Activated CD4-positive, alpha-beta memory T cell treated with anti-CD3 and anti-CD28 coated beads, Interleukin-2, amount 10 ng/mL, durations not matched to agents 7 days and 5 days (primary cell): ENCODE measurements at regions not wholly inside any gene's neighbourhood (a gene's known extent, or its start where the extent isn't known, plus 50 kb on each side); places are given as distances from the start of the nearest gene placed in this dataset.

Experiments used
- CTCF ChIA-PET: fragments of 350-600 bp; sonication (Branson Sonifier 250); formaldehyde crosslinking; loops from one replicate; lab custom pipeline; 2021; ENCODE audit warnings: antibody characterized with exemption, inconsistent platforms; lab: Charles Lee
- POLR2A ChIA-PET: fragments of 350-600 bp; sonication (Branson Sonifier 250); formaldehyde crosslinking; loops from one replicate; lab custom pipeline; 2021; ENCODE audit warnings: antibody characterized with exemption; lab: Charles Lee
- DNase-seq: peaks from one replicate; pipeline ENCODE4 v3.0.0-alpha.2; 2020
- H3K27ac Mint-ChIP-seq: one replicate; pipeline ENCODE4 v1.8.0; 2021; ENCODE audit warnings: mild to moderate bottlenecking, mixed read lengths
- H3K27me3 Mint-ChIP-seq: one replicate; pipeline ENCODE4 v1.8.0; 2021; ENCODE audit warnings: mixed read lengths
- H3K36me3 Mint-ChIP-seq: one replicate; pipeline ENCODE4 v1.8.0; 2021; ENCODE audit warnings: low read depth, mixed read lengths
- H3K4me1 Mint-ChIP-seq: one replicate; pipeline ENCODE4 v1.8.0; 2021; ENCODE audit warnings: mixed read lengths
- H3K4me3 Mint-ChIP-seq: one replicate; pipeline ENCODE4 v1.8.0; 2021; ENCODE audit warnings: mild to moderate bottlenecking, mixed read lengths
- H3K9me3 Mint-ChIP-seq: one replicate; pipeline ENCODE4 v1.8.0; 2021; ENCODE audit warnings: mixed read lengths

- peaks cover 7% of the 10 kb centered on the region for H3K9me3 Mint-ChIP-seq
- CTCF ChIA-PET, result no interaction called here
- DNase-seq, result no peak
- POLR2A ChIA-PET, result no interaction called here
- H3K27ac Mint-ChIP-seq, result no peak overlapping the region
- H3K27me3 Mint-ChIP-seq, result peaks cover 17% of the 10 kb centered on the region
- H3K36me3 Mint-ChIP-seq, result no peaks in the 10 kb centered on the region
- H3K4me3 Mint-ChIP-seq, result no peak overlapping the region
- no peaks in the 10 kb centered on the region for H3K4me1 Mint-ChIP-seq
Measured at GRCh38 chr3:102143536-102143935, 291.3 kb upstream of the ZPLD1 start.

- ChIA-PET CTCF (no interaction called here), POLR2A (no interaction called here)
- Mint-ChIP-seq H3K27me3 (peaks cover 17% of the 10 kb centered on the region), H3K36me3 (no peaks in the 10 kb centered on the region), H3K4me1 (no peaks in the 10 kb centered on the region), H3K27ac (no peak overlapping the region), H3K9me3 (peaks cover 9% of the 10 kb centered on the region), H3K4me3 (no peak overlapping the region)
- no peak for DNase-seq
Measured at GRCh38 chr3:102144063-102144462, 290.8 kb upstream of the ZPLD1 start.

GRCh38 chr3:102148598-102149337, 286.0 kb upstream of the ZPLD1 start:
- Mint-ChIP-seq H3K4me1 (no peaks in the 10 kb centered on the region), H3K36me3 (peaks cover 10% of the 10 kb centered on the region), H3K27me3 (peaks cover 2% of the 10 kb centered on the region), H3K27ac (no peak overlapping the region), H3K4me3 (no peak overlapping the region), H3K9me3 (peaks cover 29% of the 10 kb centered on the region)
- DNase-seq, result no peak
- CTCF ChIA-PET, result no interaction called here
- POLR2A ChIA-PET, result no interaction called here

GRCh38 chr3:102151935-102152334, 282.9 kb upstream of the ZPLD1 start:
- Mint-ChIP-seq H3K36me3 (peaks cover 10% of the 10 kb centered on the region), H3K27ac (no peak overlapping the region), H3K4me3 (no peak overlapping the region), H3K9me3 (peaks cover 27% of the 10 kb centered on the region), H3K27me3 (peaks cover 7% of the 10 kb centered on the region), H3K4me1 (no peaks in the 10 kb centered on the region)
- ChIA-PET POLR2A (no interaction called here), CTCF (no interaction called here)
- DNase-seq, result no peak

- POLR2A ChIA-PET, result no interaction called here
- peaks cover 15% of the 10 kb centered on the region for H3K9me3 Mint-ChIP-seq
- peaks cover 5% of the 10 kb centered on the region for H3K27me3 Mint-ChIP-seq
- H3K4me3 Mint-ChIP-seq, result no peak overlapping the region
- CTCF ChIA-PET, result no interaction called here
- H3K4me1 Mint-ChIP-seq, result no peaks in the 10 kb centered on the region
- no peak for DNase-seq
- peaks cover 6% of the 10 kb centered on the region for H3K36me3 Mint-ChIP-seq
- H3K27ac Mint-ChIP-seq, result no peak overlapping the region
Measured at GRCh38 chr3:102156426-102156825, 278.4 kb upstream of the ZPLD1 start.

- Mint-ChIP-seq H3K4me3 (no peak overlapping the region), H3K4me1 (no peaks in the 10 kb centered on the region), H3K36me3 (no peaks in the 10 kb centered on the region), H3K9me3 (no peaks in the 10 kb centered on the region), H3K27ac (no peak overlapping the region), H3K27me3 (peaks cover 5% of the 10 kb centered on the region)
- ChIA-PET CTCF (no interaction called here), POLR2A (no interaction called here)
- no peak for DNase-seq
Measured at GRCh38 chr3:102158080-102158740, 276.6 kb upstream of the ZPLD1 start.

- H3K9me3 Mint-ChIP-seq, result peaks cover 4% of the 10 kb centered on the region
- H3K4me1 Mint-ChIP-seq, result no peaks in the 10 kb centered on the region
- ChIA-PET POLR2A (interaction anchor here (1.1 kb wide), 1 partner anchor 67 kb away, joined by 3 read pairs; no protein-coding TSS in a partner anchor), CTCF (interaction anchor here (0.6 to 1.0 kb wide), 2 partner anchors 69 to 191 kb away, joined by 4 read pairs; no protein-coding TSS in a partner anchor)
- no peaks in the 10 kb centered on the region for H3K36me3 Mint-ChIP-seq
- no peaks in the 10 kb centered on the region for H3K27me3 Mint-ChIP-seq
- H3K4me3 Mint-ChIP-seq, result no peak overlapping the region
- no peak for DNase-seq
- H3K27ac Mint-ChIP-seq, result no peak overlapping the region
Measured at GRCh38 chr3:102159810-102160451, 274.9 kb upstream of the ZPLD1 start.

- ChIA-PET CTCF (no interaction called here), POLR2A (no interaction called here)
- Mint-ChIP-seq H3K27ac (no peak overlapping the region), H3K9me3 (peaks cover 4% of the 10 kb centered on the region), H3K36me3 (no peaks in the 10 kb centered on the region), H3K4me3 (no peak overlapping the region), H3K4me1 (no peaks in the 10 kb centered on the region), H3K27me3 (no peaks in the 10 kb centered on the region)
- no peak for DNase-seq
Measured at GRCh38 chr3:102161384-102162006, 273.3 kb upstream of the ZPLD1 start.

GRCh38 chr3:102162251-102162650, 272.6 kb upstream of the ZPLD1 start:
- Mint-ChIP-seq H3K36me3 (no peaks in the 10 kb centered on the region), H3K27ac (no peak overlapping the region)
- CTCF ChIA-PET, result no interaction called here

GRCh38 chr3:102163039-102163817, 271.6 kb upstream of the ZPLD1 start:
- Mint-ChIP-seq H3K9me3 (peaks cover 4% of the 10 kb centered on the region), H3K4me1 (no peaks in the 10 kb centered on the region), H3K27ac (no peak overlapping the region), H3K27me3 (no peaks in the 10 kb centered on the region), H3K4me3 (no peak overlapping the region), H3K36me3 (no peaks in the 10 kb centered on the region)
- CTCF ChIA-PET, result no interaction called here
- DNase-seq, result no peak
- POLR2A ChIA-PET, result no interaction called here

More at GRCh38 chr3:102162251-102162650, 272.6 kb upstream of the ZPLD1 start:
- Mint-ChIP-seq H3K9me3 (peaks cover 4% of the 10 kb centered on the region), H3K27me3 (no peaks in the 10 kb centered on the region), H3K4me3 (no peak overlapping the region), H3K4me1 (no peaks in the 10 kb centered on the region)
- POLR2A ChIA-PET, result no interaction called here
- DNase-seq, result no peak

- no peaks in the 10 kb centered on the region for H3K36me3 Mint-ChIP-seq
- DNase-seq, result no peak
- CTCF ChIA-PET, result no interaction called here
- H3K27ac Mint-ChIP-seq, result no peak overlapping the region
- H3K9me3 Mint-ChIP-seq, result peaks cover 4% of the 10 kb centered on the region
- no peaks in the 10 kb centered on the region for H3K27me3 Mint-ChIP-seq
- H3K4me3 Mint-ChIP-seq, result no peak overlapping the region
- POLR2A ChIA-PET, result no interaction called here
- H3K4me1 Mint-ChIP-seq, result no peaks in the 10 kb centered on the region
Measured at GRCh38 chr3:102163818-102164154, 271.0 kb upstream of the ZPLD1 start.

GRCh38 chr3:102165367-102165766, 269.4 kb upstream of the ZPLD1 start:
- H3K9me3 Mint-ChIP-seq, result peaks cover 4% of the 10 kb centered on the region
- no peak for DNase-seq
- H3K4me1 Mint-ChIP-seq, result no peaks in the 10 kb centered on the region
- H3K36me3 Mint-ChIP-seq, result no peaks in the 10 kb centered on the region
- ChIA-PET POLR2A (no interaction called here), CTCF (no interaction called here)
- no peak overlapping the region for H3K27ac Mint-ChIP-seq
- no peak overlapping the region for H3K4me3 Mint-ChIP-seq
- H3K27me3 Mint-ChIP-seq, result no peaks in the 10 kb centered on the region
